ENCODE measurements at regions not wholly inside any gene's neighbourhood (a gene's known extent, or its start where the extent isn't known, plus 50 kb on each side); places are given as distances from the start of the nearest gene placed in this dataset.

DNA sequence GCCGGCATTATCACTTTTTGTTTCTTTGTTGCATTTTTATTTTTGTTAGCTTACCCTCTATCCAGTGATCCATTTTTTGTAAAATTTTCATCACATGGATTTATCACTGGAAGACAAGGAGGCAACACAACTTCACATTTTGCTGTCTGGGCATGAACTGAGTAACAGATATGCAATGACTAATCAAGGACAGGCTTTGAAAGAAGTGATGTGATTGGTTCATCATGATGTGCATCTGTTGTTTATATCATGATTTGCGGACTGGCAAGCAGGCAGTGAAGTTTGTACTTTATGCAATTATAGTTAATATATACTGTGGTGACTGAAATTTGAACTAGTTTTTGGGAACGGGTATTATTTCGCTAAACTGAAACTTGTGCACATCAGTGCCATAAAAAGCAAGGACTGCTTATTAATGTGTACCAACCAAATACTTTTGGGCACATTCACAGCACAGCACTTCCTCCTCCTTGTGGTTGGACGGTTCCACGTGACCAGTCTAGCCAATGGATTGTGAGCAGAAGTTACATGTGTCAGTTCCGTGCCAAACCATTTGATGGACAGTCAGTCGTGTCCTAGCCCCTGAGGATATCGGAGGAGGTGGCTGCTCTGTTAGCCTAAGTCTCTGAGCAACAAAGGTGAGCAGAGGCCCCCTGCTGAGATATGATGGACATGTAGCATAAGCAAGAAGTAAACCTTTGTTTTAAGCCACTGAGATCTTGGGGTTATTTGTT, 201.4 kb upstream of the SIX2 start:
- Mint-ChIP-seq H3K36me3 (no peaks in the 10 kb centered on the region), H3K27ac (no peak overlapping the region), H3K4me1 (peaks cover 9% of the 10 kb centered on the region), H3K4me3 (no peak overlapping the region), H3K9me3 (peaks cover 0 to 3% (median 2%) of the 10 kb centered on the region in 7 donors), H3K27me3 (ENCODE audit: low read depth in 3 of 3) (peaks cover 4 to 6% (median 5%) of the 10 kb centered on the region in 3 donors)
- 98% methylated on average over 6 of the region's 9 CpGs for WGBS (ENCODE audit: insufficient coverage)
- no peak overlapping the region for H3K9ac ChIP-seq (ENCODE audit: insufficient read depth, low read length, poor library complexity, severe bottlenecking)
- no peaks in the 10 kb centered on the region for H3K4me1 ChIP-seq (ENCODE audit: control insufficient read depth in 1 of 2, insufficient read depth in 2 of 2, low read length in 2 of 2)
- no peaks in the 10 kb centered on the region for H3K79me2 ChIP-seq (ENCODE audit: insufficient read depth, low read length)
- no peaks in the 10 kb centered on the region for H4K20me1 ChIP-seq (ENCODE audit: insufficient read depth, low read length)
- H3K27me3 ChIP-seq (ENCODE audit: control insufficient read depth in 2 of 2, insufficient read depth in 2 of 2, low read length in 2 of 2): no peaks in the 10 kb centered on the region
- H3K36me3 ChIP-seq (replicated peaks in 1 of 2; ENCODE audit: control insufficient read depth in 1 of 2, insufficient read depth in 2 of 2, low read length in 2 of 2): no peaks in the 10 kb centered on the region
- intact Hi-C loops (cut with micrococcal nuclease): no loop called here
- DNase-seq: no peak
- TF ChIP-seq CTCF (IDR thresholded peaks at IDR 0.05): no peak
- no peak overlapping the region for H3K4me2 ChIP-seq (replicated peaks; ENCODE audit: extremely low read depth, low read length, poor library complexity, severe bottlenecking)
- no peak overlapping the region for H3K27ac ChIP-seq (ENCODE audit: low read depth in 1 of 2, low read length in 2 of 2)
- no peak overlapping the region for H2AFZ ChIP-seq (ENCODE audit: insufficient read depth, low read depth, low read length, poor library complexity, severe bottlenecking)
- H3K4me3 ChIP-seq (replicated peaks in 1 of 3; ENCODE audit: low read depth in 2 of 3, low read length in 3 of 3): no peak overlapping the region
- H3K9me3 ChIP-seq (replicated peaks in 1 of 2; ENCODE audit: control insufficient read depth in 1 of 2, insufficient read depth in 1 of 2, low read length in 2 of 2): no peaks in the 10 kb centered on the region

- no peak for DNase-seq
- Histone ChIP-seq H3K4me1 (ENCODE audit: control insufficient read depth in 1 of 2, insufficient read depth in 2 of 2, low read length in 2 of 2) (no peaks in the 10 kb centered on the region), H2AFZ (ENCODE audit: insufficient read depth, low read depth, low read length, poor library complexity, severe bottlenecking) (no peak overlapping the region), H4K20me1 (ENCODE audit: insufficient read depth, low read length) (no peaks in the 10 kb centered on the region), H3K4me3 (replicated peaks in 1 of 3; ENCODE audit: low read depth in 2 of 3, low read length in 3 of 3) (no peak overlapping the region), H3K4me2 (replicated peaks; ENCODE audit: extremely low read depth, low read length, poor library complexity, severe bottlenecking) (no peak overlapping the region), H3K9me3 (replicated peaks in 1 of 2; ENCODE audit: control insufficient read depth in 1 of 2, insufficient read depth in 1 of 2, low read length in 2 of 2) (no peaks in the 10 kb centered on the region), H3K27me3 (ENCODE audit: control insufficient read depth in 2 of 2, insufficient read depth in 2 of 2, low read length in 2 of 2) (no peaks in the 10 kb centered on the region), H3K36me3 (replicated peaks in 1 of 2; ENCODE audit: control insufficient read depth in 1 of 2, insufficient read depth in 2 of 2, low read length in 2 of 2) (no peaks in the 10 kb centered on the region), H3K27ac (ENCODE audit: low read depth in 1 of 2, low read length in 2 of 2) (no peak overlapping the region), H3K79me2 (ENCODE audit: insufficient read depth, low read length) (no peaks in the 10 kb centered on the region), H3K9ac (ENCODE audit: insufficient read depth, low read length, poor library complexity, severe bottlenecking) (no peak overlapping the region)
- peaks cover 0 to 3% (median 2%) of the 10 kb centered on the region in 7 donors for H3K9me3 Mint-ChIP-seq
- WGBS (ENCODE audit: insufficient coverage): no CpG with 5 or more reads among the region's 1 CpG
- H3K27ac Mint-ChIP-seq: no peak overlapping the region
- intact Hi-C loops (cut with micrococcal nuclease): no loop called here
- H3K4me1 Mint-ChIP-seq: peaks cover 9% of the 10 kb centered on the region
- peaks cover 4 to 8% (median 6%) of the 10 kb centered on the region in 3 donors for H3K27me3 Mint-ChIP-seq (ENCODE audit: low read depth in 3 of 3)
- H3K36me3 Mint-ChIP-seq: no peaks in the 10 kb centered on the region
- H3K4me3 Mint-ChIP-seq: no peak overlapping the region
- no peak for TF ChIP-seq CTCF (IDR thresholded peaks at IDR 0.05)
Observed at GRCh38 chr2:45209875-45210274, 200.6 kb upstream of the SIX2 start.

All from CD14-positive monocyte (primary cell).